ENCODE measurements at regions not wholly inside any gene's neighbourhood (a gene's known extent, or its start where the extent isn't known, plus 50 kb on each side); places are given as distances from the start of the nearest gene placed in this dataset.

DNA sequence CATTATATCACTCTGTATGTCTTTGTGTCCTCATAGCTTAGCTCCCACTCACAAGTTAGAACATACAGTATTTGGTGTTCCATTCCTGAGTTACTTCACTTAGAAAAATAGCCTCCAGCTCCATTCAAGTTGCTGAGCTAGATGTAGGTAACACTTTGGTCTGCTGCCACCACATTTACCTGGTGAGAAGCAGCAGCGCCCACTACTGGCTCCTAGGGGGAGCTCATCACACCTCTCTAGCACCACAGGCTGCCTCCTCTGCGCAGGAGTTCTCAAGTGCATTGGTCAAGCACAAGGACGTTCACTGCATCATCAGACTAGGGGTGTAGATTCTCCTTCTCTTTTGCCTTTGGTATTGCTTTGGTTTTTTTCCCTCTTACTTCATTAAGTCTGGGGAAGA, 530.9 kb upstream of the AUTS2 start:
- H2BK15ac ChIP-seq (ENCODE audit: low read length), result no peak overlapping the region
- H4K20me1 ChIP-seq (replicated peaks in 1 of 2; ENCODE audit: control insufficient read depth in 1 of 2, insufficient read depth in 2 of 2, low read length in 2 of 2), result no peaks in the 10 kb centered on the region
- H3K23ac ChIP-seq (ENCODE audit: insufficient read length), result no peak overlapping the region
- H3K4me2 ChIP-seq (ENCODE audit: insufficient read depth in 1 of 2, low read depth in 2 of 2, low read length in 2 of 2), result no peak overlapping the region
- no peak overlapping the region for H3K56ac ChIP-seq (replicated peaks; ENCODE audit: insufficient read length, low read depth, low read length)
- H3K79me1 ChIP-seq (ENCODE audit: low read depth, low read length), result no peaks in the 10 kb centered on the region
- H2BK120ac ChIP-seq (replicated peaks; ENCODE audit: low read depth, low read length), result no peak overlapping the region
- no peak overlapping the region for H2AFZ ChIP-seq (ENCODE audit: low read length)
- DNase-seq (ENCODE audit: low read depth in 1 of 2, low spot score in 2 of 2) (peak; percentile 62 to 75), FAIRE-seq (peak; percentile 85)
- ChIA-PET CTCF (ENCODE audit: partially characterized antibody) (interaction anchor here (0.6 to 1.7 kb wide), 26 partner anchors 9 to 954 kb away, joined by 3 to 8 read pairs (median 3); no protein-coding TSS in a partner anchor), POLR2A (ENCODE audit: partially characterized antibody) (no interaction called here)
- H4K91ac ChIP-seq (replicated peaks; ENCODE audit: insufficient read length, low read length), result no peak overlapping the region
- H3K36me3 ChIP-seq (ENCODE audit: control insufficient read depth in 2 of 4, insufficient read depth in 4 of 4, low read length in 3 of 4), result 0 out of 8 replicates have a peak, but pooled peaks cover 0 to 2% (median 0%) of the 10 kb centered on the region in 4 experiments
- H3K9ac ChIP-seq (replicated peaks in 1 of 4; ENCODE audit: extremely low read depth in 1 of 4, low read depth in 3 of 4, low read length in 3 of 4), result no peak overlapping the region
- no peak overlapping the region for H2BK12ac ChIP-seq (ENCODE audit: low read depth, low read length)
- H3K9me3 ChIP-seq (ENCODE audit: insufficient read depth in 2 of 2, low read depth in 1 of 2, low read length in 1 of 2), result peaks cover 7 to 9% of the 10 kb centered on the region in 2 experiments
- no peak overlapping the region for H3K18ac ChIP-seq (ENCODE audit: extremely low read depth, low read length)
- no peaks in the 10 kb centered on the region for H3K4me1 ChIP-seq (replicated peaks in 1 of 4; ENCODE audit: control insufficient read depth in 3 of 4, insufficient read depth in 4 of 4, low read length in 3 of 4)
- H2BK20ac ChIP-seq (ENCODE audit: low read length), result no peak overlapping the region
- H3K4ac ChIP-seq (replicated peaks; ENCODE audit: insufficient read length, low read depth, low read length), result no peak overlapping the region
- no peak overlapping the region for H4K5ac ChIP-seq (ENCODE audit: insufficient read length, low read depth, low read length)
- no peaks in the 10 kb centered on the region for H3K27me3 ChIP-seq (replicated peaks in 1 of 4; ENCODE audit: control insufficient read depth in 3 of 4, extremely low read depth in 1 of 4, insufficient read depth in 3 of 4, low read length in 3 of 4)
- no peaks in the 10 kb centered on the region for H3K79me2 ChIP-seq (ENCODE audit: control insufficient read depth in 1 of 2, insufficient read depth in 2 of 2, low read length in 2 of 2)
- 44% methylated on average over 3 of the region's 3 CpGs; no CpG with 5 or more reads in 1 of the 2 experiments for WGBS, 2 experiments (ENCODE audit: extremely low coverage in 1 of 2, insufficient coverage in 1 of 2, insufficient read length in 1 of 2, insufficient replicate concordance in 2 of 2, low coverage in 1 of 2, low lambda C conversion rate in 2 of 2, missing lambda C conversion rate in 1 of 2)
- H2AK5ac ChIP-seq (ENCODE audit: low read depth, low read length), result no peak overlapping the region
- no peak overlapping the region for H3K27ac ChIP-seq (ENCODE audit: low read depth, low read length)
- TF ChIP-seq KDM4A (IDR thresholded peaks at IDR 0.05; ENCODE audit: low read depth, low read length, severe bottlenecking) (no peak), SRF (IDR thresholded peaks at IDR 0.05; ENCODE audit: low read depth, low read length) (no peak), JUN (IDR thresholded peaks at IDR 0.05; ENCODE audit: low read depth, low read length) (no peak), POU5F1 (IDR thresholded peaks at IDR 0.05; ENCODE audit: low read depth, low read length) (no peak), FOSL1 (IDR thresholded peaks at IDR 0.05; ENCODE audit: insufficient read depth, low read depth, low read length) (no peak), EP300 (IDR thresholded peaks at IDR 0.05; ENCODE audit: borderline replicate concordance in 1 of 2, low read depth in 2 of 2, low read length in 2 of 2) (no peak), RAD21 (IDR thresholded peaks at IDR 0.05 in 1 of 2, conservative IDR thresholded peaks at IDR 0.05 in 1 of 2; ENCODE audit: low read depth in 2 of 2, low read length in 2 of 2) (peak; percentile 93 to 95)
- TF ChIP-seq, protein P1, sequence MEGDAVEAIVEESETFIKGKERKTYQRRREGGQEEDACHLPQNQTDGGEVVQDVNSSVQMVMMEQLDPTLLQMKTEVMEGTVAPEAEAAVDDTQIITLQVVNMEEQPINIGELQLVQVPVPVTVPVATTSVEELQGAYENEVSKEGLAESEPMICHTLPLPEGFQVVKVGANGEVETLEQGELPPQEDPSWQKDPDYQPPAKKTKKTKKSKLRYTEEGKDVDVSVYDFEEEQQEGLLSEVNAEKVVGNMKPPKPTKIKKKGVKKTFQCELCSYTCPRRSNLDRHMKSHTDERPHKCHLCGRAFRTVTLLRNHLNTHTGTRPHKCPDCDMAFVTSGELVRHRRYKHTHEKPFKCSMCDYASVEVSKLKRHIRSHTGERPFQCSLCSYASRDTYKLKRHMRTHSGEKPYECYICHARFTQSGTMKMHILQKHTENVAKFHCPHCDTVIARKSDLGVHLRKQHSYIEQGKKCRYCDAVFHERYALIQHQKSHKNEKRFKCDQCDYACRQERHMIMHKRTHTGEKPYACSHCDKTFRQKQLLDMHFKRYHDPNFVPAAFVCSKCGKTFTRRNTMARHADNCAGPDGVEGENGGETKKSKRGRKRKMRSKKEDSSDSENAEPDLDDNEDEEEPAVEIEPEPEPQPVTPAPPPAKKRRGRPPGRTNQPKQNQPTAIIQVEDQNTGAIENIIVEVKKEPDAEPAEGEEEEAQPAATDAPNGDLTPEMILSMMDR (IDR thresholded peaks at IDR 0.05; ENCODE audit: control extremely low read depth in 1 of 3, insufficient read depth in 1 of 3, low read depth in 1 of 3, low read length in 3 of 3), result peak; percentile 89 to 95 (median 92)
- no peak overlapping the region for H2BK5ac ChIP-seq (ENCODE audit: low read depth, low read length)
- H3K23me2 ChIP-seq (ENCODE audit: low read depth, low read length), result no peaks in the 10 kb centered on the region
- H3K14ac ChIP-seq (ENCODE audit: insufficient read length), result no peak overlapping the region
- no peak overlapping the region for H4K8ac ChIP-seq (ENCODE audit: extremely low read depth, insufficient read depth, low read length)
- no peak overlapping the region for H3K4me3 ChIP-seq (ENCODE audit: extremely low read depth in 1 of 4, insufficient read depth in 2 of 4, low read depth in 3 of 4, low read length in 4 of 4)

Data from H1 (cell line).